ENCODE measurements at regions not wholly inside any gene's neighbourhood (a gene's known extent, or its start where the extent isn't known, plus 50 kb on each side); places are given as distances from the start of the nearest gene placed in this dataset.

GRCh38 chr2:116645155-116645554 lies 1169.3 kb upstream of the DDX18 start:
- TF ChIP-seq CTCF (IDR thresholded peaks at IDR 0.05): no peak
- no peak for TF ChIP-seq POLR2A (IDR thresholded peaks at IDR 0.05)
- no peak for TF ChIP-seq POLR2AphosphoS5 (IDR thresholded peaks at IDR 0.05)
- Histone ChIP-seq H3K9me3 (no peaks in the 10 kb centered on the region), H3K4me1 (no peaks in the 10 kb centered on the region), H3K27ac (no peak overlapping the region), H3K4me3 (no peak overlapping the region), H3K36me3 (no peaks in the 10 kb centered on the region), H3K27me3 (no peaks in the 10 kb centered on the region)
- no peak for DNase-seq (ENCODE audit: low spot score in 2 of 2)
- intact Hi-C loops (cut with DNase I; ENCODE audit: low total_unique reads): no loop called here

DNA sequence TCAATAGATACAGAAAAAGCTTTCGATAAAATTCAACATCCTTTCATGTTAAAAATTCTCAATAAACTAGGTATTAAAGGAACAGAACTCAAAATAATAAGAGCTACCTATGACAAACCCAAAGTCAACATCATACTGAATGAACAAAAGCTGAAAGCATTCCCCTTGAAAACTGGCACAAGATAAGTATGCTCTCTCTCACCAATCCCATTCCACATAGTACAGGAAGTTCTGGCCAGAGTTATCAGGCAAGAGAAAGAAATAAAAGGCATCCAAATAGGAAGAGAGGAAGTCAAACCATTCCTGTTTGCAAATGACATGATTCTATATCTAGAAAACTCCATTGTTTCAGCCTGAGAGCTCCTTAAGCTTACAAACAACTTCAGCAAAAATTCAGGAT lies 1145.8 kb upstream of the DDX18 start:
- Histone ChIP-seq H3K4me1 (no peaks in the 10 kb centered on the region), H3K4me3 (no peak overlapping the region), H3K9me3 (no peaks in the 10 kb centered on the region), H3K36me3 (no peaks in the 10 kb centered on the region), H3K27me3 (no peaks in the 10 kb centered on the region), H3K27ac (no peak overlapping the region)
- intact Hi-C loops (cut with DNase I; ENCODE audit: low total_unique reads): no loop called here
- no peak for DNase-seq (ENCODE audit: low spot score in 2 of 2)
- TF ChIP-seq POLR2AphosphoS5 (IDR thresholded peaks at IDR 0.05) (no peak), POLR2A (IDR thresholded peaks at IDR 0.05) (no peak), CTCF (IDR thresholded peaks at IDR 0.05) (no peak)

GRCh38 chr2:116669782-116670181 lies 1144.7 kb upstream of the DDX18 start:
- Histone ChIP-seq H3K36me3 (no peaks in the 10 kb centered on the region), H3K9me3 (no peaks in the 10 kb centered on the region), H3K4me3 (no peak overlapping the region), H3K27me3 (no peaks in the 10 kb centered on the region), H3K4me1 (no peaks in the 10 kb centered on the region), H3K27ac (no peak overlapping the region)
- intact Hi-C loops (cut with DNase I; ENCODE audit: low total_unique reads): no loop called here
- no peak for TF ChIP-seq POLR2A (IDR thresholded peaks at IDR 0.05)
- no peak for TF ChIP-seq POLR2AphosphoS5 (IDR thresholded peaks at IDR 0.05)
- TF ChIP-seq CTCF (IDR thresholded peaks at IDR 0.05): no peak
- no peak for DNase-seq (ENCODE audit: low spot score in 2 of 2)

GRCh38 chr2:116674188-116674587 lies 1140.3 kb upstream of the DDX18 start:
- Histone ChIP-seq H3K36me3 (no peaks in the 10 kb centered on the region), H3K27ac (no peak overlapping the region), H3K4me1 (no peaks in the 10 kb centered on the region), H3K27me3 (no peaks in the 10 kb centered on the region), H3K4me3 (no peak overlapping the region), H3K9me3 (no peaks in the 10 kb centered on the region)
- intact Hi-C loops (cut with DNase I; ENCODE audit: low total_unique reads): no loop called here
- no peak for DNase-seq (ENCODE audit: low spot score in 2 of 2)
- TF ChIP-seq POLR2AphosphoS5 (IDR thresholded peaks at IDR 0.05) (no peak), CTCF (IDR thresholded peaks at IDR 0.05) (no peak), POLR2A (IDR thresholded peaks at IDR 0.05) (no peak)

GRCh38 chr2:116676776-116677175 lies 1137.7 kb upstream of the DDX18 start:
- Histone ChIP-seq H3K9me3 (peaks cover 0 to 3% of the 10 kb centered on the region in 2 donors), H3K4me1 (no peaks in the 10 kb centered on the region), H3K27me3 (no peaks in the 10 kb centered on the region), H3K36me3 (no peaks in the 10 kb centered on the region), H3K4me3 (no peak overlapping the region), H3K27ac (no peak overlapping the region)
- intact Hi-C loops (cut with DNase I; ENCODE audit: low total_unique reads): no loop called here
- TF ChIP-seq POLR2A (IDR thresholded peaks at IDR 0.05): no peak
- TF ChIP-seq CTCF (IDR thresholded peaks at IDR 0.05): no peak
- TF ChIP-seq POLR2AphosphoS5 (IDR thresholded peaks at IDR 0.05): no peak
- DNase-seq (ENCODE audit: low spot score in 2 of 2): no peak
